Psoas muscle (tissue), 7 donors: ENCODE measurements at regions not wholly inside any gene's neighbourhood (a gene's known extent, or its start where the extent isn't known, plus 50 kb on each side); places are given as distances from the start of the nearest gene placed in this dataset.

Experiments used
- ATAC-seq, 4 donors: fragments of 200-7000 bp; cut with Tn5 transposase; one replicate each; pipeline ENCODE4 v1.9.1; 2020; ENCODE audit warnings: moderate library complexity in 3 of 4, mild to moderate bottlenecking in 2 of 4
- DNase-seq, 2 donors: peaks; one replicate each; pipeline ENCODE4 v3.0.0-alpha.2; 2020
- H3K27ac ChIP-seq: fragments of 200-600 bp; one replicate; pipeline ENCODE4 v1.8.0; 2022
- H3K27me3 ChIP-seq, 3 donors: fragments of 200-600 bp in 1 of 3; one replicate each; pipeline versions ENCODE4 v1.6.1 to v1.8.0; 2013 to 2022; ENCODE audit warnings: low read length in 2 of 3, mild to moderate bottlenecking in 2 of 3, moderate library complexity in 1 of 3; ENCODE audit not compliant: insufficient read depth in 3 of 3
- H3K36me3 ChIP-seq, 2 donors: fragments of 200-600 bp in 1 of 2; one replicate each; pipeline versions ENCODE4 v1.6.1 to v1.8.0; 2013 to 2022; ENCODE audit warnings: low read depth in 1 of 2, mild to moderate bottlenecking in 1 of 2, moderate library complexity in 1 of 2; ENCODE audit not compliant: insufficient read depth in 1 of 2
- H3K4me1 ChIP-seq: fragments of 200-600 bp; one replicate; pipeline ENCODE4 v1.8.0; 2022
- H3K4me3 ChIP-seq: fragments of 200-600 bp; one replicate; pipeline ENCODE4 v1.8.0; 2022; ENCODE audit warnings: mild to moderate bottlenecking
- H3K9me3 ChIP-seq: fragments of 200-600 bp; one replicate; pipeline ENCODE4 v1.8.0; 2022
- WGBS, 3 donors: extraction: QIAGEN DNeasy Blood & Tissue Kit; methylation state at CpG; one replicate each; pipeline versions ENCODE4 v1.1.6 to v1.1.7; 2013; 5-methylcytosine and 5-hydroxymethylcytosine counted together
- intact Hi-C, 2 donors: fragments of 100-400 bp; cut with DNase I; formaldehyde crosslinking; loops; one replicate each; pipeline versions ENCODE4 v1.11.0 to v1.14.2; 2022
- TF ChIP-seq, protein P1 (sequence below): fragments of 200-600 bp; IDR thresholded peaks from one replicate; pipeline ENCODE4 v1.8.0; 2022; ENCODE audit warnings: antibody characterized with exemption
- donor health status: healthy with polysubstance abuse.
- donor health status: DM: no; HTN: no; CAD: no; lungs with moderate emphysema.
- donor health status: Bipolar disorder and iron deficiency.
- donor health status: healthy.
- donor health status: DM: yes; HTN: yes; CAD: no.
- donor health status: DM: no; HTN: no; CAD: no.
- donor health status: DM: yes; HTN: yes; CAD: no.

DNA sequence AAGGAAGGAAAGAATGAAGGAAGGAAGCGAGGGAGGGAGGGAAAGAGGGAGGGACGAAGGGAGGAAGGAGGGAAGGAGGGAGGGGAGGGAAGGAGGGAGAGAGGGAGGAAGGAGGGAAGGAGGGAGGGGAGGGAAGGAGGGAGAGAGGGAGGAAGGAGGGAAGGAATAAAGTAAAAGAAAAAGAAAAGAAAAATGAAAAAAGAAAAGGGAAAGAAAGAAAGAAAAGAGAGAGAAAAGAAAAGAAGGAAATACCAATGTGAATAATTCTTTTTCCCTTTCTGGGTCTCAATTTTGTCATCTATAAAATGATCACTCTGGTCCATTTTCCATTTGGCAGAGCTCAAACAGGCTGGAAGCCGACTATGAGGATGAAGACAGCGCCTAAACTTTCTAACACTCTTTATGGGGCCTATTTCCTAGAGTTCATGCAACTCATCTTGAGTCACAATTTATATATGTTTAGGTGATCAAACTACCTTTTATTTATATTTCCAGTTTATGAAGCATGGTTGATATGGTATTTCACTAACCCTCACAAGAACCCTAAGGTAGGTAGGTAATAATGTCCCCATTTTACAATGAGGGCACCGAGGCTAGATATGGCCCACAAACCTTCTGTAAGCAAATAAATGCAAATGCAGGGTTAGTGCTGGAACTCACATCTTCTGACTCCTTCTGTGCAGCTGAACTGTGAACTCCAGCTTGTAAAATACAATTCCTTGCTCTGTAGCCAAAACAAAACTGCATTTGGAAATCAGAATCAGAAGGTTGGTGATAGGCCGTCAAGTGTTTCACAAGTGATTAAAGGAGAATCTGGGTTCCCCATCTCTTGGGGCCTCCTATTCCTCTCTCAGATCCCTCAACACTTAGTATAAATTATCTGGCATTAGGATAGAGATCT, 434.3 kb downstream of the ETS1 start:
- no peaks in the 10 kb centered on the region for H3K4me1 ChIP-seq
- 81 to 82% (median 82%) methylated on average over 6 of the region's 6 CpGs for WGBS, 3 donors
- intact Hi-C loops = no loop called here
- peaks cover 0 to 2% (median 0%) of the 10 kb centered on the region in 3 donors for H3K27me3 ChIP-seq
- ATAC-seq (no peak), DNase-seq (no peak)
- H3K27ac ChIP-seq = no peak overlapping the region
- no peak overlapping the region for H3K4me3 ChIP-seq
- TF ChIP-seq, protein P1, sequence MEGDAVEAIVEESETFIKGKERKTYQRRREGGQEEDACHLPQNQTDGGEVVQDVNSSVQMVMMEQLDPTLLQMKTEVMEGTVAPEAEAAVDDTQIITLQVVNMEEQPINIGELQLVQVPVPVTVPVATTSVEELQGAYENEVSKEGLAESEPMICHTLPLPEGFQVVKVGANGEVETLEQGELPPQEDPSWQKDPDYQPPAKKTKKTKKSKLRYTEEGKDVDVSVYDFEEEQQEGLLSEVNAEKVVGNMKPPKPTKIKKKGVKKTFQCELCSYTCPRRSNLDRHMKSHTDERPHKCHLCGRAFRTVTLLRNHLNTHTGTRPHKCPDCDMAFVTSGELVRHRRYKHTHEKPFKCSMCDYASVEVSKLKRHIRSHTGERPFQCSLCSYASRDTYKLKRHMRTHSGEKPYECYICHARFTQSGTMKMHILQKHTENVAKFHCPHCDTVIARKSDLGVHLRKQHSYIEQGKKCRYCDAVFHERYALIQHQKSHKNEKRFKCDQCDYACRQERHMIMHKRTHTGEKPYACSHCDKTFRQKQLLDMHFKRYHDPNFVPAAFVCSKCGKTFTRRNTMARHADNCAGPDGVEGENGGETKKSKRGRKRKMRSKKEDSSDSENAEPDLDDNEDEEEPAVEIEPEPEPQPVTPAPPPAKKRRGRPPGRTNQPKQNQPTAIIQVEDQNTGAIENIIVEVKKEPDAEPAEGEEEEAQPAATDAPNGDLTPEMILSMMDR = no peak
- H3K36me3 ChIP-seq = no peaks in the 10 kb centered on the region
- H3K9me3 ChIP-seq = no peaks in the 10 kb centered on the region

DNA sequence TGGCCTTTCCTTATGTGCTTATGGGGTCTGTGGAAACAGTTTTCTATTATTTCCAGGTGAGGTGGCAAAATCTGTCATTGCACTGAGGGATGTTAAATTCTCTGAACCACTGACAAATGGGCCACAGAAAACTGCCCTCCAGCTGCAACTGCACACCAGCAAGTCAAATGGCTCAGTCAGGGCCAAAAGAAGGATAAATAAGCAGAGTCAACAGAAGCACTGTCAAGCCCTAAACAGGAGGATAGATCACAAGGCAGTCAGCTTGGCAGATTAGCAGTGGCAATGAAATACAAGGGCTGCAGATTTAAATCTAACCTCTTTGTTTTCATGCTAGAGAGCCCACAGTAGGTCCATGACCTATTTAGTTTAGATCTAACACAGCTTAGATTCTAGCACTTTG, 435.6 kb downstream of the ETS1 start:
- Histone ChIP-seq H3K27ac (no peak overlapping the region), H3K4me1 (no peaks in the 10 kb centered on the region), H3K27me3 (peaks cover 0 to 2% (median 0%) of the 10 kb centered on the region in 3 donors), H3K36me3 (no peaks in the 10 kb centered on the region), H3K9me3 (no peaks in the 10 kb centered on the region), H3K4me3 (no peak overlapping the region)
- ATAC-seq (no peak), DNase-seq (no peak)
- TF ChIP-seq, protein P1 = no peak
- intact Hi-C loops = no loop called here

DNA sequence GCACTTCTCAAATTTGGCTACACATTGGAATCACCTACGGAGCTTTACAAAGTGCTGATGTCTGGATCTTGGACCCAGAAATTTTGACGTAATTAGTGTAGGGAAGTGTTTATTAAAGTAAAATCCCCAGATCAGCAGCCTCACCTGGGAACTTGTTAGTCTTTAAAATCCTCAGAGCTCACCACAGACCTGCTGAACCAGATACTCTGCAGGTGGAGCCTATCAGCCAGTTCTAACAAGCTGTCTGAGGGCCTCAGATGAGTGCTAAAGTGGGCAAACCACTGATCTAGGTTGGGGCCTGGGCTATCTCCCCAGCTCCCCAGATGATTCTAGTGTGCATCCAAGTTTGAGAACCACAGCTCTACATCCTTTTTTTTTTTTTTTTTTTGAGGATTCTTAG, 436.0 kb downstream of the ETS1 start:
- Histone ChIP-seq H3K4me1 (no peaks in the 10 kb centered on the region), H3K27me3 (peaks cover 0 to 2% (median 0%) of the 10 kb centered on the region in 3 donors), H3K36me3 (no peaks in the 10 kb centered on the region), H3K27ac (no peak overlapping the region), H3K9me3 (no peaks in the 10 kb centered on the region), H3K4me3 (no peak overlapping the region)
- no peak for DNase-seq
- WGBS, 3 donors = 90 to 95% (median 93%) methylated on average over 2 of the region's 2 CpGs
- no peak for ATAC-seq
- TF ChIP-seq, protein P1 = no peak
- intact Hi-C loops = no loop called here

DNA sequence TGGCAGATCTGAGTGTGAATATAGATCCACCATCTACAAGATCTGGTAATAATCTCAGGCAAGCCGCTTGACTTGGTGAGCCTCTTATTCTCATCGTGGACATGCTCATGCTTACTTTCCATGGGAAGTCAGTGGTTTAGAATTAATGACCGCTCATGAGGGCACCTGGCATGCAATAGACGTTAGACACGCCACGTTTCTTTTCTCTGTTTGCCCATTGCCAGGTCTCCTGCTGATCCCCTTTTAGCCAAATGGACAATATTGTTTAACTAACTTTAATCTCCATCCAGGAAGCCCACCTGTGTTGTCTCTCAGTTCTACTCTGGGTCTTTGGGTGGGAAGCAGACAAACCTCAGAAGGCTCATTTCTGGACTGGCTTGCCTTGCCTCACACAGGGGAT, 439.1 kb downstream of the ETS1 start:
- DNase-seq (no peak), ATAC-seq (no peak)
- Histone ChIP-seq H3K27ac (no peak overlapping the region), H3K4me3 (no peak overlapping the region), H3K9me3 (no peaks in the 10 kb centered on the region), H3K36me3 (no peaks in the 10 kb centered on the region), H3K27me3 (no peaks in the 10 kb centered on the region), H3K4me1 (no peaks in the 10 kb centered on the region)
- WGBS, 3 donors = 70 to 79% (median 78%) methylated on average over 6 of the region's 6 CpGs
- TF ChIP-seq, protein P1 = no peak
- intact Hi-C loops = no loop called here
